ENCODE measurements at regions not wholly inside any gene's neighbourhood (a gene's known extent, or its start where the extent isn't known, plus 50 kb on each side); places are given as distances from the start of the nearest gene placed in this dataset.

GRCh38 chr6:14918200-14918907, 327.5 kb upstream of the JARID2 start:
- TF ChIP-seq, protein P1, sequence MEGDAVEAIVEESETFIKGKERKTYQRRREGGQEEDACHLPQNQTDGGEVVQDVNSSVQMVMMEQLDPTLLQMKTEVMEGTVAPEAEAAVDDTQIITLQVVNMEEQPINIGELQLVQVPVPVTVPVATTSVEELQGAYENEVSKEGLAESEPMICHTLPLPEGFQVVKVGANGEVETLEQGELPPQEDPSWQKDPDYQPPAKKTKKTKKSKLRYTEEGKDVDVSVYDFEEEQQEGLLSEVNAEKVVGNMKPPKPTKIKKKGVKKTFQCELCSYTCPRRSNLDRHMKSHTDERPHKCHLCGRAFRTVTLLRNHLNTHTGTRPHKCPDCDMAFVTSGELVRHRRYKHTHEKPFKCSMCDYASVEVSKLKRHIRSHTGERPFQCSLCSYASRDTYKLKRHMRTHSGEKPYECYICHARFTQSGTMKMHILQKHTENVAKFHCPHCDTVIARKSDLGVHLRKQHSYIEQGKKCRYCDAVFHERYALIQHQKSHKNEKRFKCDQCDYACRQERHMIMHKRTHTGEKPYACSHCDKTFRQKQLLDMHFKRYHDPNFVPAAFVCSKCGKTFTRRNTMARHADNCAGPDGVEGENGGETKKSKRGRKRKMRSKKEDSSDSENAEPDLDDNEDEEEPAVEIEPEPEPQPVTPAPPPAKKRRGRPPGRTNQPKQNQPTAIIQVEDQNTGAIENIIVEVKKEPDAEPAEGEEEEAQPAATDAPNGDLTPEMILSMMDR (conservative IDR thresholded peaks at IDR 0.05): no peak
- TF ChIP-seq EZH2 (IDR thresholded peaks at IDR 0.05; ENCODE audit: low read depth): no peak
